Liver (tissue), 8 donors: ENCODE measurements at regions not wholly inside any gene's neighbourhood (a gene's known extent, or its start where the extent isn't known, plus 50 kb on each side); places are given as distances from the start of the nearest gene placed in this dataset.

Experiments
- DNase-seq: peaks from one replicate; pipeline ENCODE4 v3.0.0-alpha.2; 2017; ENCODE audit warnings: low spot score
- H3K27ac ChIP-seq, 2 donors: one replicate each; pipeline ENCODE4 v1.7.0; 2013; ENCODE audit warnings: inconsistent platforms in 2 of 2, low read length in 2 of 2, control low read depth in 1 of 2, low read depth in 1 of 2, mild to moderate bottlenecking in 1 of 2
- H3K27me3 ChIP-seq, 4 donors: one replicate each; pipeline versions ENCODE4 v1.6.1 to v1.7.0; 2013; ENCODE audit warnings: low read length in 3 of 4, inconsistent platforms in 1 of 4, mild to moderate bottlenecking in 1 of 4, moderate library complexity in 1 of 4; ENCODE audit not compliant: control insufficient read depth in 4 of 4, insufficient read depth in 4 of 4
- H3K36me3 ChIP-seq, 4 donors: one replicate each; pipeline versions ENCODE4 v1.6.1 to v1.7.0; 2013; ENCODE audit warnings: low read length in 3 of 4, mild to moderate bottlenecking in 3 of 4, low read depth in 1 of 4, moderate library complexity in 1 of 4; ENCODE audit not compliant: control insufficient read depth in 4 of 4, insufficient read depth in 3 of 4
- H3K4me1 ChIP-seq, 4 donors: one replicate each; pipeline versions ENCODE4 v1.6.1 to v1.7.0; 2013; ENCODE audit warnings: low read length in 3 of 4, mild to moderate bottlenecking in 3 of 4, moderate library complexity in 1 of 4; ENCODE audit not compliant: control insufficient read depth in 4 of 4, insufficient read depth in 4 of 4
- H3K4me3 ChIP-seq, 3 donors: one replicate each; pipeline versions ENCODE4 v1.6.1 to v1.7.0; 2013; ENCODE audit warnings: low read length in 3 of 3, control low read depth in 1 of 3, low read depth in 1 of 3, mild to moderate bottlenecking in 1 of 3
- H3K9ac ChIP-seq, 2 donors: one replicate each; pipeline ENCODE4 v1.7.0; 2013; ENCODE audit warnings: low read length in 2 of 2, mild to moderate bottlenecking in 2 of 2, moderate library complexity in 2 of 2, control low read depth in 1 of 2, low read depth in 1 of 2
- H3K9me3 ChIP-seq, 4 donors: one replicate each; pipeline versions ENCODE4 v1.6.1 to v1.7.0; 2013; ENCODE audit warnings: low read length in 3 of 4; ENCODE audit not compliant: control insufficient read depth in 4 of 4
- EGR1 ChIP-seq, 2 donors: IDR thresholded peaks; 2 replicates each; pipeline ENCODE4 v1.6.1; 2016 to 2018; ENCODE audit warnings: antibody characterized with exemption in 2 of 2, low read depth in 2 of 2
- FOXA1 ChIP-seq: IDR thresholded peaks from 2 replicates; pipeline ENCODE4 v1.6.1; 2016; ENCODE audit warnings: antibody characterized with exemption
- FOXA2 ChIP-seq: IDR thresholded peaks from 2 replicates; pipeline ENCODE4 v1.6.1; 2016; ENCODE audit warnings: antibody characterized with exemption
- GABPA ChIP-seq, 2 donors: IDR thresholded peaks in 1 of 2; conservative IDR thresholded peaks in 1 of 2; 2 replicates each; pipeline ENCODE4 v1.6.1; 2016; ENCODE audit warnings: antibody characterized with exemption in 2 of 2, mild to moderate bottlenecking in 1 of 2, moderate library complexity in 1 of 2
- HNF4A ChIP-seq, 2 donors: conservative IDR thresholded peaks; 2 replicates each; pipeline ENCODE4 v1.6.1; 2016; ENCODE audit warnings: antibody characterized with exemption in 2 of 2, mild to moderate bottlenecking in 2 of 2
- HNF4G ChIP-seq: IDR thresholded peaks from 2 replicates; pipeline ENCODE4 v1.6.1; 2016; ENCODE audit warnings: antibody characterized with exemption
- NR2F2 ChIP-seq: IDR thresholded peaks from 2 replicates; pipeline ENCODE4 v1.6.1; 2016; ENCODE audit warnings: antibody characterized with exemption
- RXRA ChIP-seq, 2 donors: IDR thresholded peaks; 2 replicates each; pipeline ENCODE4 v1.6.1; 2017 to 2018; ENCODE audit warnings: antibody characterized with exemption in 2 of 2, mild to moderate bottlenecking in 1 of 2
- SP1 ChIP-seq: IDR thresholded peaks from 2 replicates; pipeline ENCODE4 v1.6.1; 2018; ENCODE audit warnings: antibody characterized with exemption, mild to moderate bottlenecking
- YY1 ChIP-seq: IDR thresholded peaks from 2 replicates; pipeline ENCODE4 v1.6.1; 2016; ENCODE audit warnings: antibody characterized with exemption, mild to moderate bottlenecking
- WGBS: extraction: QIAGEN DNeasy Blood & Tissue Kit; methylation state at CpG from one replicate; pipeline ENCODE4 v1.1.7; 2013; 5-methylcytosine and 5-hydroxymethylcytosine counted together
- TF ChIP-seq, protein P1 (sequence below): IDR thresholded peaks from 2 replicates; pipeline ENCODE4 v1.6.1; 2016; ENCODE audit warnings: antibody characterized with exemption
- TF ChIP-seq, protein P2 (sequence below): IDR thresholded peaks from 2 replicates; pipeline ENCODE4 v1.6.1; 2016; ENCODE audit warnings: antibody characterized with exemption
- TF ChIP-seq, protein P3 (sequence below): IDR thresholded peaks from 2 replicates; pipeline ENCODE4 v1.6.1; 2016; ENCODE audit warnings: antibody characterized with exemption, mild to moderate bottlenecking
- TF ChIP-seq, protein P4 (sequence below): fragments of 150-350 bp; IDR thresholded peaks from 2 replicates; pipeline ENCODE4 v1.5.1; 2017; ENCODE audit warnings: improper control_type of control experiment, low read depth, low read length; ENCODE audit not compliant: missing input control
- TF ChIP-seq, protein P5 (sequence below): IDR thresholded peaks from 2 replicates; pipeline ENCODE4 v1.6.1; 2016; ENCODE audit warnings: antibody characterized with exemption
- donor health status: healthy.
- donor health status: healthy.
- donor health status: healthy.
- donor health status: healthy.
- donor health status: healthy.

DNA sequence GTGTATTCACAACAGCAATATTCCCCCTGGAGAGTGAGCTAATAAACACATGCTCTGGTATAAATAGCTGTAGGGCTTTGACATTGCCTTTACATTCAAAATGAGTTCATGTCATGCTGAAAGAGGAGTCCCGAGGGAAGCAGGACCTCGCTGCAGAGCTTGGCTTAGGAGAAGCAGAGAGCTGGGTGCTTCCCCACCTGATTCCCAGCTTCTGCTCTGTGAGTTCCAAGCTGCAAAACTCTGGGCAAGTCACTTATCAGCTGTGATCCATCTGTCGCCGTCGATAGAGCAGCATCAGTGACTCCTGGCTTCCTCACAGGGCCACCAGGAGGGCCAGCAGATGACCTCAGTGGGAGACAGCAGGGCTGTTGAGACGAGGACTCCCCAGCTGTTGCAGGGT lies 241.8 kb downstream of the ANKRD60 start:
- no peak for DNase-seq
- H3K9ac ChIP-seq = no peak overlapping the region
- H3K4me3 ChIP-seq = no peak overlapping the region
- 72% methylated on average over 6 of the region's 6 CpGs for WGBS
- no peak overlapping the region for H3K27ac ChIP-seq
- no peaks in the 10 kb centered on the region for H3K9me3 ChIP-seq
- peaks cover 0 to 2% (median 0%) of the 10 kb centered on the region in 4 donors for H3K27me3 ChIP-seq
- no peaks in the 10 kb centered on the region for H3K4me1 ChIP-seq
- TF ChIP-seq, protein P1, sequence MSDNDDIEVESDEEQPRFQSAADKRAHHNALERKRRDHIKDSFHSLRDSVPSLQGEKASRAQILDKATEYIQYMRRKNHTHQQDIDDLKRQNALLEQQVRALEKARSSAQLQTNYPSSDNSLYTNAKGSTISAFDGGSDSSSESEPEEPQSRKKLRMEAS = no peak
- TF ChIP-seq, protein P2, sequence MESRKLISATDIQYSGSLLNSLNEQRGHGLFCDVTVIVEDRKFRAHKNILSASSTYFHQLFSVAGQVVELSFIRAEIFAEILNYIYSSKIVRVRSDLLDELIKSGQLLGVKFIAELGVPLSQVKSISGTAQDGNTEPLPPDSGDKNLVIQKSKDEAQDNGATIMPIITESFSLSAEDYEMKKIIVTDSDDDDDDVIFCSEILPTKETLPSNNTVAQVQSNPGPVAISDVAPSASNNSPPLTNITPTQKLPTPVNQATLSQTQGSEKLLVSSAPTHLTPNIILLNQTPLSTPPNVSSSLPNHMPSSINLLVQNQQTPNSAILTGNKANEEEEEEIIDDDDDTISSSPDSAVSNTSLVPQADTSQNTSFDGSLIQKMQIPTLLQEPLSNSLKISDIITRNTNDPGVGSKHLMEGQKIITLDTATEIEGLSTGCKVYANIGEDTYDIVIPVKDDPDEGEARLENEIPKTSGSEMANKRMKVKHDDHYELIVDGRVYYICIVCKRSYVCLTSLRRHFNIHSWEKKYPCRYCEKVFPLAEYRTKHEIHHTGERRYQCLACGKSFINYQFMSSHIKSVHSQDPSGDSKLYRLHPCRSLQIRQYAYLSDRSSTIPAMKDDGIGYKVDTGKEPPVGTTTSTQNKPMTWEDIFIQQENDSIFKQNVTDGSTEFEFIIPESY = no peak
- TF ChIP-seq HNF4A (conservative IDR thresholded peaks at IDR 0.05) (no peak), FOXA2 (no peak), SP1 (no peak), YY1 (no peak), EGR1 (IDR thresholded peaks at IDR 0.05; ENCODE audit: low read depth in 2 of 2) (no peak), FOXA1 (no peak), HNF4G (no peak)
- TF ChIP-seq, protein P3, sequence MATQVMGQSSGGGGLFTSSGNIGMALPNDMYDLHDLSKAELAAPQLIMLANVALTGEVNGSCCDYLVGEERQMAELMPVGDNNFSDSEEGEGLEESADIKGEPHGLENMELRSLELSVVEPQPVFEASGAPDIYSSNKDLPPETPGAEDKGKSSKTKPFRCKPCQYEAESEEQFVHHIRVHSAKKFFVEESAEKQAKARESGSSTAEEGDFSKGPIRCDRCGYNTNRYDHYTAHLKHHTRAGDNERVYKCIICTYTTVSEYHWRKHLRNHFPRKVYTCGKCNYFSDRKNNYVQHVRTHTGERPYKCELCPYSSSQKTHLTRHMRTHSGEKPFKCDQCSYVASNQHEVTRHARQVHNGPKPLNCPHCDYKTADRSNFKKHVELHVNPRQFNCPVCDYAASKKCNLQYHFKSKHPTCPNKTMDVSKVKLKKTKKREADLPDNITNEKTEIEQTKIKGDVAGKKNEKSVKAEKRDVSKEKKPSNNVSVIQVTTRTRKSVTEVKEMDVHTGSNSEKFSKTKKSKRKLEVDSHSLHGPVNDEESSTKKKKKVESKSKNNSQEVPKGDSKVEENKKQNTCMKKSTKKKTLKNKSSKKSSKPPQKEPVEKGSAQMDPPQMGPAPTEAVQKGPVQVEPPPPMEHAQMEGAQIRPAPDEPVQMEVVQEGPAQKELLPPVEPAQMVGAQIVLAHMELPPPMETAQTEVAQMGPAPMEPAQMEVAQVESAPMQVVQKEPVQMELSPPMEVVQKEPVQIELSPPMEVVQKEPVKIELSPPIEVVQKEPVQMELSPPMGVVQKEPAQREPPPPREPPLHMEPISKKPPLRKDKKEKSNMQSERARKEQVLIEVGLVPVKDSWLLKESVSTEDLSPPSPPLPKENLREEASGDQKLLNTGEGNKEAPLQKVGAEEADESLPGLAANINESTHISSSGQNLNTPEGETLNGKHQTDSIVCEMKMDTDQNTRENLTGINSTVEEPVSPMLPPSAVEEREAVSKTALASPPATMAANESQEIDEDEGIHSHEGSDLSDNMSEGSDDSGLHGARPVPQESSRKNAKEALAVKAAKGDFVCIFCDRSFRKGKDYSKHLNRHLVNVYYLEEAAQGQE = no peak
- TF ChIP-seq, protein P4, sequence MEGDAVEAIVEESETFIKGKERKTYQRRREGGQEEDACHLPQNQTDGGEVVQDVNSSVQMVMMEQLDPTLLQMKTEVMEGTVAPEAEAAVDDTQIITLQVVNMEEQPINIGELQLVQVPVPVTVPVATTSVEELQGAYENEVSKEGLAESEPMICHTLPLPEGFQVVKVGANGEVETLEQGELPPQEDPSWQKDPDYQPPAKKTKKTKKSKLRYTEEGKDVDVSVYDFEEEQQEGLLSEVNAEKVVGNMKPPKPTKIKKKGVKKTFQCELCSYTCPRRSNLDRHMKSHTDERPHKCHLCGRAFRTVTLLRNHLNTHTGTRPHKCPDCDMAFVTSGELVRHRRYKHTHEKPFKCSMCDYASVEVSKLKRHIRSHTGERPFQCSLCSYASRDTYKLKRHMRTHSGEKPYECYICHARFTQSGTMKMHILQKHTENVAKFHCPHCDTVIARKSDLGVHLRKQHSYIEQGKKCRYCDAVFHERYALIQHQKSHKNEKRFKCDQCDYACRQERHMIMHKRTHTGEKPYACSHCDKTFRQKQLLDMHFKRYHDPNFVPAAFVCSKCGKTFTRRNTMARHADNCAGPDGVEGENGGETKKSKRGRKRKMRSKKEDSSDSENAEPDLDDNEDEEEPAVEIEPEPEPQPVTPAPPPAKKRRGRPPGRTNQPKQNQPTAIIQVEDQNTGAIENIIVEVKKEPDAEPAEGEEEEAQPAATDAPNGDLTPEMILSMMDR = no peak
- TF ChIP-seq, protein P5, sequence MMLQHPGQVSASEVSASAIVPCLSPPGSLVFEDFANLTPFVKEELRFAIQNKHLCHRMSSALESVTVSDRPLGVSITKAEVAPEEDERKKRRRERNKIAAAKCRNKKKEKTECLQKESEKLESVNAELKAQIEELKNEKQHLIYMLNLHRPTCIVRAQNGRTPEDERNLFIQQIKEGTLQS = no peak
- H3K36me3 ChIP-seq = no peaks in the 10 kb centered on the region

DNA sequence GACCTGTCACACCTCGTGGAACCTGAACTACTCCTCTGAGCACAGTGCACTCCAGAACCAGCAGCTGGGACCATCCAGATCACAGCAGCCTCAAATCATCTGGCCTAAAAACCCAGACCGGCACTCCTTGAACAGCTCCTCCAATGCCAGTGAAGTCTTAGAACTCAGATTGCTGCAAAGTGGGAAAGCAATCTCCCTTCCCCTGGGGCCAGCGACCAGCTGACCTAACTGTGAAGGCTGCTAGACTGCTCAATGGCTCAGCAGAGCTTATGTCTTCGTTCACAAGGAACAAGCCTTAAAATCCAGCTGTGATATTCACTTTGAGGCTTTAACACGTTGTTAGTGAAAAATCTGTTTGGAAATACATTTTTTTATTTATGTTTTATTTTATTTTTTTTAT lies 243.2 kb downstream of the ANKRD60 start:
- Histone ChIP-seq H3K36me3 (no peaks in the 10 kb centered on the region), H3K9ac (no peak overlapping the region), H3K27me3 (peaks cover 0 to 2% (median 0%) of the 10 kb centered on the region in 4 donors), H3K4me3 (no peak overlapping the region), H3K27ac (no peak overlapping the region), H3K9me3 (no peaks in the 10 kb centered on the region), H3K4me1 (no peaks in the 10 kb centered on the region)
- DNase-seq = no peak
- 50% methylated on average over 5 of the region's 5 CpGs for WGBS
- TF ChIP-seq, protein P4 = no peak
- TF ChIP-seq GABPA (IDR thresholded peaks at IDR 0.05 in 1 of 2, conservative IDR thresholded peaks at IDR 0.05 in 1 of 2) (no peak), EGR1 (IDR thresholded peaks at IDR 0.05; ENCODE audit: low read depth in 2 of 2) (no peak), RXRA (IDR thresholded peaks at IDR 0.05) (no peak), SP1 (no peak), HNF4A (conservative IDR thresholded peaks at IDR 0.05) (no peak), FOXA2 (no peak), YY1 (no peak), NR2F2 (no peak)
- TF ChIP-seq, protein P5 = no peak
- TF ChIP-seq, protein P3 = no peak
